ENCODE measurements at regions not wholly inside any gene's neighbourhood (a gene's known extent, or its start where the extent isn't known, plus 50 kb on each side); places are given as distances from the start of the nearest gene placed in this dataset.

GRCh38 chr21:24634749-24635148 is 972.5 kb downstream of the MRPL39 start:
- Histone ChIP-seq H3K9me3 (ENCODE audit: insufficient read depth, low read depth, low read length) (0 out of 2 replicates have a peak, but pooled peaks cover 3% of the 10 kb centered on the region), H3K4me3 (ENCODE audit: low read length) (no peak overlapping the region), H3K27me3 (ENCODE audit: insufficient read depth, low read length) (no peaks in the 10 kb centered on the region), H3K36me3 (ENCODE audit: insufficient read depth, low read length) (no peaks in the 10 kb centered on the region), H3K4me1 (ENCODE audit: insufficient read depth, low read length) (peaks cover 15% of the 10 kb centered on the region), H3K27ac (ENCODE audit: low read depth, low read length) (no peak overlapping the region), H3K9ac (ENCODE audit: low read depth, low read length) (no peak overlapping the region)
- WGBS: 100% methylated on average over 1 of the region's 3 CpGs

DNA sequence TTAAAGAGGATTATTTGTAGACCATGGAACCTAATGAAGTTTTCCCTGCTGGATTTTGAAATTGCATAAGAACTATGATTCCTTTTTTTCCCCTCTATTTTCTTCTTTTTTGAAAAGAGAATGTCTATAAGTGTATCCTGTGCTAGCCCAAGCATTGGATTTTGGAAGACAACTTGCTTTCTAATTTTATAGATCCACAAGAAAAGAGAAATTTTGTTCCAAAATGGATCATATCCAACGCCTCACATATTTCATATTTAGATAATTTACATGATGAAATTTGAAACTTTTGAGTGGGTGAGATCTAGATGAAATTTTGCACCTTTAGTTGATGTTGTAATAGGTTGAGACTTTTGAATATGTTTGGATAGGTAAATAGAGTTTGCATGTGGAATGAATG is 978.7 kb downstream of the MRPL39 start:
- Histone ChIP-seq H3K27ac (ENCODE audit: low read depth, low read length) (no peak overlapping the region), H3K9me3 (ENCODE audit: insufficient read depth, low read depth, low read length) (no peaks in the 10 kb centered on the region), H3K36me3 (ENCODE audit: insufficient read depth, low read length) (no peaks in the 10 kb centered on the region), H3K4me1 (ENCODE audit: insufficient read depth, low read length) (no peaks in the 10 kb centered on the region), H3K9ac (ENCODE audit: low read depth, low read length) (no peak overlapping the region), H3K4me3 (ENCODE audit: low read length) (no peak overlapping the region), H3K27me3 (ENCODE audit: insufficient read depth, low read length) (no peaks in the 10 kb centered on the region)
- WGBS: no CpG with 5 or more reads among the region's 1 CpG

- Histone ChIP-seq H3K36me3 (ENCODE audit: insufficient read depth, low read length) (no peaks in the 10 kb centered on the region), H3K9me3 (ENCODE audit: insufficient read depth, low read depth, low read length) (no peaks in the 10 kb centered on the region), H3K4me1 (ENCODE audit: insufficient read depth, low read length) (no peaks in the 10 kb centered on the region), H3K4me3 (ENCODE audit: low read length) (no peak overlapping the region), H3K27me3 (ENCODE audit: insufficient read depth, low read length) (no peaks in the 10 kb centered on the region), H3K27ac (ENCODE audit: low read depth, low read length) (no peak overlapping the region), H3K9ac (ENCODE audit: low read depth, low read length) (no peak overlapping the region)
These were observed 979.2 kb downstream of the MRPL39 start for GRCh38 chr21:24628046-24628445.

DNA sequence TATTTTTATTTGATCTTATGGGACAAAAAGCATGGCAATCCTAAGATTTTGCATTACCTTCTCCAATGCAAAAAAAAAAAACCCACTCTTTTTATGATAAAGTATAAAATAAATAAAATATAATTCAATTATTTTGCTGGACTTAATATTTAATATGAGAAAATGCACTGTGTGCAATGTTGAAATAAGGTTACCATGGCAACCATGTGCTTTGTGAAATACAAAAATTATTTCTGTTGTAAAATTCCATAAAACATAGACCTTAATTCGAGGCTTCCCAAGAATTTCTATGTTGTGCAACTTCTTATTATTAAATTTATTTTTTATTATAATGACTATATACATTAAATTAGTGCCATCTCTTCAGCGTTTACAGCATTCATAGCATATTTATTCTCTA is 989.5 kb downstream of the MRPL39 start:
- Histone ChIP-seq H3K9ac (ENCODE audit: low read depth, low read length) (no peak overlapping the region), H3K27ac (ENCODE audit: low read depth, low read length) (no peak overlapping the region), H3K27me3 (ENCODE audit: insufficient read depth, low read length) (no peaks in the 10 kb centered on the region), H3K36me3 (ENCODE audit: insufficient read depth, low read length) (no peaks in the 10 kb centered on the region), H3K9me3 (ENCODE audit: insufficient read depth, low read depth, low read length) (peaks cover 29% of the 10 kb centered on the region), H3K4me3 (ENCODE audit: low read length) (no peak overlapping the region), H3K4me1 (ENCODE audit: insufficient read depth, low read length) (no peaks in the 10 kb centered on the region)
- no CpG with 5 or more reads among the region's 2 CpGs for WGBS

- H3K36me3 ChIP-seq (ENCODE audit: insufficient read depth, low read length): no peaks in the 10 kb centered on the region
- no peak overlapping the region for H3K27ac ChIP-seq (ENCODE audit: low read depth, low read length)
- no peak overlapping the region for H3K9ac ChIP-seq (ENCODE audit: low read depth, low read length)
- H3K27me3 ChIP-seq (ENCODE audit: insufficient read depth, low read length): peaks cover 3% of the 10 kb centered on the region
- H3K9me3 ChIP-seq (ENCODE audit: insufficient read depth, low read depth, low read length): 0 out of 2 replicates have a peak, but pooled peaks cover 5% of the 10 kb centered on the region
- 81% methylated on average over 3 of the region's 3 CpGs for WGBS
- H3K4me1 ChIP-seq (ENCODE audit: insufficient read depth, low read length): no peaks in the 10 kb centered on the region
- no peak overlapping the region for H3K4me3 ChIP-seq (ENCODE audit: low read length)
These were observed 1013.2 kb downstream of the MRPL39 start for GRCh38 chr21:24594082-24594481.

- Histone ChIP-seq H3K9ac (ENCODE audit: low read depth, low read length) (no peak overlapping the region), H3K9me3 (ENCODE audit: insufficient read depth, low read depth, low read length) (0 out of 2 replicates have a peak, but pooled peaks cover 9% of the 10 kb centered on the region), H3K36me3 (ENCODE audit: insufficient read depth, low read length) (no peaks in the 10 kb centered on the region), H3K4me1 (ENCODE audit: insufficient read depth, low read length) (no peaks in the 10 kb centered on the region), H3K27me3 (ENCODE audit: insufficient read depth, low read length) (no peaks in the 10 kb centered on the region; the same call in 1 of the 2 replicates), H3K27ac (ENCODE audit: low read depth, low read length) (no peak overlapping the region), H3K4me3 (ENCODE audit: low read length) (no peak overlapping the region)
- 77% methylated on average over 3 of the region's 3 CpGs for WGBS
These were observed 1017.0 kb downstream of the MRPL39 start for GRCh38 chr21:24590261-24590660.

DNA sequence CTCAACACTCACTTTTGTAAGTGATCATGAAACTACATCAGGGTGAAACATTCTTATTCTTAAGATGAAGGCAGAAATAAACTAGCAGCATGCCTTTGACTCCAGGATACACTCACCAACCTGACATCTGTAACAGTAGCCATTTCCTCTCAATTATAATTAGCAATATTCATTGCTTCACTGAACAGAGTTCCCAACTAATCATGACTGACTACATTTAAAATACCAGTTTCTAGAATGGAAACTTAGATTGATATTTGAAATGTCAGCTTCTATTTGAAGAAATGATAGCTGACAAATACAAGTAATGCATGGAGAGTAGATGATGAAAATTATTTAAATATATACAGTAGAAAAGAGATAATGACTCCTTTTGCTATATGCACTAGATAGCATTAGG is 1023.8 kb downstream of the MRPL39 start:
- H3K36me3 ChIP-seq (ENCODE audit: insufficient read depth, low read length): no peaks in the 10 kb centered on the region
- H3K27me3 ChIP-seq (ENCODE audit: insufficient read depth, low read length): no peaks in the 10 kb centered on the region
- no peak overlapping the region for H3K27ac ChIP-seq (ENCODE audit: low read depth, low read length)
- no peak overlapping the region for H3K9ac ChIP-seq (ENCODE audit: low read depth, low read length)
- peaks cover 16% of the 10 kb centered on the region; the same call in 1 of the 2 replicates for H3K9me3 ChIP-seq (ENCODE audit: insufficient read depth, low read depth, low read length)
- H3K4me3 ChIP-seq (ENCODE audit: low read length): no peak overlapping the region
- H3K4me1 ChIP-seq (ENCODE audit: insufficient read depth, low read length): no peaks in the 10 kb centered on the region

GRCh38 chr21:24577301-24577700 is 1030.0 kb downstream of the MRPL39 start:
- Histone ChIP-seq H3K9ac (ENCODE audit: low read depth, low read length) (no peak overlapping the region), H3K4me1 (ENCODE audit: insufficient read depth, low read length) (no peaks in the 10 kb centered on the region), H3K27ac (ENCODE audit: low read depth, low read length) (no peak overlapping the region), H3K9me3 (ENCODE audit: insufficient read depth, low read depth, low read length) (peaks cover 7% of the 10 kb centered on the region; the same call in 1 of the 2 replicates), H3K4me3 (ENCODE audit: low read length) (no peak overlapping the region), H3K27me3 (ENCODE audit: insufficient read depth, low read length) (no peaks in the 10 kb centered on the region), H3K36me3 (ENCODE audit: insufficient read depth, low read length) (no peaks in the 10 kb centered on the region)
- WGBS: no CpG with 5 or more reads among the region's 2 CpGs

DNA sequence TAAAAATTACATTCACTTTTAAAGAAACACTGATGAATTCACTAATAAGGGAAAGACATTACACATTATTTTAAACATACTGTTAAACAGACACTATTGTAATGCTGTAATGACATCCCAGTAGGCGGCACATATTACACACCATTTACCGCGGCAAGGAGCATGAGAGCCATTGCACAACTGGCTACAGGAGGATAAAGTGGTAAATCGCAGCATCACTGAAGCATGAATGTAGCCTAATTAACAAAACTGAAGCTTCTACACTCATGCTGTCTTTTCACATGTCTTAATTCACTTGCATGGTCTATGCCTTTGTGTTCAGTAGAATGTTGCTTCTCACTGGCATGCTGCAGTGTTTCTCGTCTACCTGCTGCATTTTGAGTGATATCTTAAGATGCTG is 1046.0 kb downstream of the MRPL39 start:
- no peak overlapping the region for H3K4me3 ChIP-seq (ENCODE audit: low read length)
- no peaks in the 10 kb centered on the region for H3K4me1 ChIP-seq (ENCODE audit: insufficient read depth, low read length)
- H3K27me3 ChIP-seq (ENCODE audit: insufficient read depth, low read length): no peaks in the 10 kb centered on the region
- H3K36me3 ChIP-seq (ENCODE audit: insufficient read depth, low read length): no peaks in the 10 kb centered on the region
- H3K27ac ChIP-seq (ENCODE audit: low read depth, low read length): no peak overlapping the region
- 0 out of 2 replicates have a peak, but pooled peaks cover 2% of the 10 kb centered on the region for H3K9me3 ChIP-seq (ENCODE audit: insufficient read depth, low read depth, low read length)
- 93% methylated on average over 5 of the region's 5 CpGs for WGBS
- H3K9ac ChIP-seq (ENCODE audit: low read depth, low read length): no peak overlapping the region

DNA sequence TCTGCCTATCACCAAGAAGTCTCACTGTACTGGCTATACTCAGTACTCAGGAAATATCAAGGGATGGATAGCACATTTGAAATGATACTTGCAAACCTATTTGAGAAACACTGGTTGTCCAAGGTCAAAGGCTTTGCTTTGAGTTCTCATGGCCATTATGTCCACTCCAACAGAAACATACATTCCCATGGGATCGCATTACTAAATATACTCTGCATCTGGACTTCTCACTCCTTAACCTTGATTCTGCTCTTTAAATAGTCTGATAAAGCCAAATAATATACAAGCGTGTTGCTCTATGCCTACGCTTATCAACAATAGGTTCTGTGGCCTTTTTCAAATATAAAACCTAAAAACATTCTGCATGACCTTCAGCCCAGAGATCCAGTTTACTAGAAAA is 1054.8 kb downstream of the MRPL39 start:
- no peak overlapping the region for H3K27ac ChIP-seq (ENCODE audit: low read depth, low read length)
- H3K4me1 ChIP-seq (ENCODE audit: insufficient read depth, low read length): no peaks in the 10 kb centered on the region
- H3K9ac ChIP-seq (ENCODE audit: low read depth, low read length): no peak overlapping the region
- no peaks in the 10 kb centered on the region for H3K36me3 ChIP-seq (ENCODE audit: insufficient read depth, low read length)
- WGBS: 67% methylated on average over 3 of the region's 3 CpGs
- no peaks in the 10 kb centered on the region for H3K27me3 ChIP-seq (ENCODE audit: insufficient read depth, low read length)
- H3K4me3 ChIP-seq (ENCODE audit: low read length): no peak overlapping the region
- H3K9me3 ChIP-seq (ENCODE audit: insufficient read depth, low read depth, low read length): 0 out of 2 replicates have a peak, but pooled peaks cover 5% of the 10 kb centered on the region

GRCh38 chr21:24545807-24546361 is 1061.4 kb downstream of the MRPL39 start:
- H3K36me3 ChIP-seq (ENCODE audit: insufficient read depth, low read length): no peaks in the 10 kb centered on the region
- no peaks in the 10 kb centered on the region for H3K4me1 ChIP-seq (ENCODE audit: insufficient read depth, low read length)
- no peak overlapping the region for H3K9ac ChIP-seq (ENCODE audit: low read depth, low read length)
- H3K9me3 ChIP-seq (ENCODE audit: insufficient read depth, low read depth, low read length): no peaks in the 10 kb centered on the region; the same call in 1 of the 2 replicates
- no peaks in the 10 kb centered on the region for H3K27me3 ChIP-seq (ENCODE audit: insufficient read depth, low read length)
- H3K4me3 ChIP-seq (ENCODE audit: low read length): no peak overlapping the region
- H3K27ac ChIP-seq (ENCODE audit: low read depth, low read length): no peak overlapping the region
- WGBS: 79% methylated on average over 4 of the region's 4 CpGs

Measured in HUES64 (cell line).